Ascending aorta (tissue), 2 donors: ENCODE measurements at regions not wholly inside any gene's neighbourhood (a gene's known extent, or its start where the extent isn't known, plus 50 kb on each side); places are given as distances from the start of the nearest gene placed in this dataset.

Source experiments
- DNase-seq, 2 donors: peaks; one replicate each; pipeline ENCODE4 v3.0.0-alpha.2; 2019; ENCODE audit warnings: low spot score in 2 of 2
- H3K27ac ChIP-seq, 2 donors: fragments of 200-600 bp; sonication (generic); one replicate each; pipeline ENCODE4 v1.5.1; 2016 to 2017; ENCODE audit warnings: mild to moderate bottlenecking in 1 of 2
- H3K27me3 ChIP-seq: fragments of 200-600 bp; sonication (generic); one replicate; pipeline ENCODE4 v1.5.1; 2017
- H3K36me3 ChIP-seq, 2 donors: fragments of 200-600 bp; sonication (generic); one replicate each; pipeline ENCODE4 v1.5.1; 2016
- H3K4me1 ChIP-seq, 2 donors: fragments of 200-600 bp; sonication (generic); one replicate each; pipeline ENCODE4 v1.5.1; 2016 to 2017; ENCODE audit warnings: mild to moderate bottlenecking in 1 of 2
- H3K4me3 ChIP-seq, 2 donors: fragments of 200-600 bp; sonication (generic); one replicate each; pipeline ENCODE4 v1.5.1; 2016 to 2017; ENCODE audit warnings: mild to moderate bottlenecking in 1 of 2
- H3K9me3 ChIP-seq, 2 donors: fragments of 200-600 bp; sonication (generic); one replicate each; pipeline ENCODE4 v1.5.1; 2016
- CTCF ChIP-seq, 3 experiments: fragments of 200-600 bp in 2 of 3; fragments of 450-650 bp in 1 of 3; sonication (generic) in 2 of 3; IDR thresholded peaks; one replicate each; pipeline ENCODE4 v1.5.1; 2016 to 2019; ENCODE audit warnings: antibody characterized with exemption in 3 of 3, mild to moderate bottlenecking in 1 of 3, moderate library complexity in 1 of 3
- intact Hi-C: fragments of 100-400 bp; cut with DNase I; formaldehyde crosslinking; loops from one replicate; pipeline ENCODE4 v1.15.1; 2023

- no peak for TF ChIP-seq CTCF (IDR thresholded peaks at IDR 0.05)
- Histone ChIP-seq H3K4me1 (no peaks in the 10 kb centered on the region), H3K9me3 (no peaks in the 10 kb centered on the region), H3K27me3 (no peaks in the 10 kb centered on the region), H3K4me3 (no peak overlapping the region), H3K36me3 (no peaks in the 10 kb centered on the region), H3K27ac (no peak overlapping the region)
- intact Hi-C loops, result no loop called here
- no peak for DNase-seq
Measured at GRCh38 chr18:55120896-55121295, 161.6 kb upstream of the CCDC68 start.

- intact Hi-C loops, result no loop called here
Measured at GRCh38 chr18:55119434-55119833, 160.2 kb upstream of the CCDC68 start.

GRCh38 chr18:55119016-55119415 is 159.8 kb upstream of the CCDC68 start:
- no peaks in the 10 kb centered on the region for H3K27me3 ChIP-seq
- H3K36me3 ChIP-seq, result no peaks in the 10 kb centered on the region
- no peak for TF ChIP-seq CTCF (IDR thresholded peaks at IDR 0.05)
- H3K4me1 ChIP-seq, result no peaks in the 10 kb centered on the region
- no peak overlapping the region for H3K27ac ChIP-seq
- no peak for DNase-seq
- H3K4me3 ChIP-seq, result no peak overlapping the region
- H3K9me3 ChIP-seq, result no peaks in the 10 kb centered on the region
- intact Hi-C loops, result no loop called here

More at GRCh38 chr18:55119434-55119833, 160.2 kb upstream of the CCDC68 start:
- no peaks in the 10 kb centered on the region for H3K9me3 ChIP-seq
- H3K27me3 ChIP-seq, result no peaks in the 10 kb centered on the region
- H3K27ac ChIP-seq, result no peak overlapping the region
- no peaks in the 10 kb centered on the region for H3K4me1 ChIP-seq
- no peaks in the 10 kb centered on the region for H3K36me3 ChIP-seq
- no peak overlapping the region for H3K4me3 ChIP-seq
- TF ChIP-seq CTCF (IDR thresholded peaks at IDR 0.05), result no peak
- DNase-seq, result no peak

- no peaks in the 10 kb centered on the region for H3K9me3 ChIP-seq
- H3K27me3 ChIP-seq, result no peaks in the 10 kb centered on the region
- DNase-seq, result no peak
- H3K36me3 ChIP-seq, result no peaks in the 10 kb centered on the region
- H3K4me1 ChIP-seq, result no peaks in the 10 kb centered on the region
- no peak overlapping the region for H3K27ac ChIP-seq
- intact Hi-C loops, result no loop called here
- no peak overlapping the region for H3K4me3 ChIP-seq
- no peak for TF ChIP-seq CTCF (IDR thresholded peaks at IDR 0.05)
Measured at GRCh38 chr18:55116863-55117262, 157.6 kb upstream of the CCDC68 start.

- no peak overlapping the region for H3K4me3 ChIP-seq
- no peak for TF ChIP-seq CTCF (IDR thresholded peaks at IDR 0.05)
- no peaks in the 10 kb centered on the region for H3K4me1 ChIP-seq
- no peaks in the 10 kb centered on the region for H3K9me3 ChIP-seq
- no peak overlapping the region for H3K27ac ChIP-seq
- intact Hi-C loops, result no loop called here
- no peaks in the 10 kb centered on the region for H3K27me3 ChIP-seq
- no peaks in the 10 kb centered on the region for H3K36me3 ChIP-seq
- no peak for DNase-seq
Measured at GRCh38 chr18:55115606-55116005, 156.3 kb upstream of the CCDC68 start.

- TF ChIP-seq CTCF (IDR thresholded peaks at IDR 0.05), result no peak
- intact Hi-C loops, result no loop called here
- no peak overlapping the region for H3K27ac ChIP-seq
- no peaks in the 10 kb centered on the region for H3K27me3 ChIP-seq
- H3K4me1 ChIP-seq, result no peaks in the 10 kb centered on the region
- H3K9me3 ChIP-seq, result no peaks in the 10 kb centered on the region
- no peak for DNase-seq
- H3K36me3 ChIP-seq, result no peaks in the 10 kb centered on the region
- H3K4me3 ChIP-seq, result no peak overlapping the region
Measured at GRCh38 chr18:55114876-55115275, 155.6 kb upstream of the CCDC68 start.
